ENCODE measurements at regions not wholly inside any gene's neighbourhood (a gene's known extent, or its start where the extent isn't known, plus 50 kb on each side); places are given as distances from the start of the nearest gene placed in this dataset.

DNA sequence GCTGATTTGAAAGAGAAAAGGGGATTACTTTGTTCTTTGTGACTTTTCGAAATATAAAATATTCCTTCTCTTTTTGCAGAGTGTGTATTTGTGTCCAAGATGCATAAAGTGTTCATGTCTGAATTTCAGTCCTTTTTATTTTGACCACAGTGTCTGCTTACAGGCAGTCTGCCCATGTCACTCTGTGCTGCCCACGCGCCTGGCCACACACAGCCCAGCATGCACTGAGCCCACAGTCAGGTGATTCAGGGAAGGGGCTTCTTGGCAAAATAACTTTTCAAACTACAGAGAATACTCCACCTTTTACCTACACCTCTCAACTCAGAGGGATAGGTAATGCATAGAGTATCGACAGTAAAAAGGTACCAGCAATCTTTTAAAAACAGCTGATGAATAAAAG, 142.5 kb upstream of the TRPC4 start:
- H2AFZ ChIP-seq (ENCODE audit: insufficient read depth, low read depth, low read length, poor library complexity, severe bottlenecking), result no peak overlapping the region
- H3K4me2 ChIP-seq (replicated peaks; ENCODE audit: low read depth, low read length, poor library complexity, severe bottlenecking), result no peak overlapping the region
- no peak for TF ChIP-seq EZH2 (IDR thresholded peaks at IDR 0.05; ENCODE audit: borderline replicate concordance, insufficient read depth, low read depth, low read length, poor library complexity, severe bottlenecking)
- TF ChIP-seq CTCF (IDR thresholded peaks at IDR 0.05), result no peak
- no peaks in the 10 kb centered on the region for H3K4me1 ChIP-seq (ENCODE audit: control insufficient read depth in 2 of 2, insufficient read depth in 2 of 2, low read length in 2 of 2)
- Mint-ChIP-seq H3K4me3 (no peak overlapping the region), H3K4me1 (no peaks in the 10 kb centered on the region), H3K9me3 (ENCODE audit: insufficient read depth) (peaks cover 2% of the 10 kb centered on the region), H3K27me3 (no peaks in the 10 kb centered on the region), H3K27ac (no peak overlapping the region)
- no peak overlapping the region for H3K9ac ChIP-seq (ENCODE audit: low read length)
- ChIA-PET POLR2A (no interaction called here), CTCF (no interaction called here)
- ATAC-seq (ENCODE audit: low read depth) (no peak), DNase-seq (no peak)
- H4K20me1 ChIP-seq (ENCODE audit: control insufficient read depth, insufficient read depth, low read length, poor library complexity, severe bottlenecking), result no peaks in the 10 kb centered on the region
- WGBS (ENCODE audit: insufficient coverage), result no CpG with 5 or more reads among the region's 4 CpGs
- no peaks in the 10 kb centered on the region for H3K79me2 ChIP-seq (ENCODE audit: control insufficient read depth, insufficient read depth, low read length)
- no peaks in the 10 kb centered on the region for H3K36me3 ChIP-seq (replicated peaks in 1 of 2; ENCODE audit: control extremely low read depth in 1 of 2, control insufficient read depth in 1 of 2, extremely low read depth in 1 of 2, insufficient read depth in 2 of 2, low read length in 1 of 2)
- intact Hi-C loops (cut with micrococcal nuclease), result no loop called here
- H3K9me3 ChIP-seq (ENCODE audit: control extremely low read depth in 1 of 3, control insufficient read depth in 2 of 3, insufficient read depth in 1 of 3, low read length in 2 of 3), result no peaks in the 10 kb centered on the region
- no peak overlapping the region for H3K4me3 ChIP-seq (ENCODE audit: control extremely low read depth in 1 of 5, extremely low read depth in 1 of 5, insufficient read depth in 1 of 5, low read depth in 2 of 5, low read length in 4 of 5)
- no peaks in the 10 kb centered on the region for H3K27me3 ChIP-seq (replicated peaks in 1 of 4; ENCODE audit: control extremely low read depth in 1 of 4, control insufficient read depth in 3 of 4, insufficient read depth in 4 of 4, low read length in 3 of 4)
- no peak overlapping the region for H3K27ac ChIP-seq (ENCODE audit: low read length in 2 of 2)

DNA sequence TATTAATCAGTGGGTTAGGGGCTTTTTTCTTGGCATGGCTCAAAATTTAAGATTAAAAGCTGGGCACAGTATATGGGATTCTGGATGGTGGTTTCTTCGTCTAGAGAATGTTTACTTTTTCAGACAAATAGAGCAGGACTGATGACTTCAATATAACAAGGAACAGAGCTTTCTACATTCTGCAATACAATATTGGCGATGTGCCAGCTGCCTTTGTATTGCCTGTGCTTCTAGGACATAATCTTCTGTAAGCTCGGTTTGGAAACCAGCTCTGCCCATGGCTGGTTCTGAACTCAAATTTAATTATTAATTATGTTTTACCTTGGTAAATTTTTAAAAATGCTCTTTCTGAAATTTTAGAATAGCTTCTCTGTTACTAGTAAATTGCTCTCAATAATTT, 139.1 kb upstream of the TRPC4 start:
- Histone ChIP-seq H3K9ac (ENCODE audit: low read length) (no peak overlapping the region), H3K4me2 (replicated peaks; ENCODE audit: low read depth, low read length, poor library complexity, severe bottlenecking) (no peak overlapping the region), H3K9me3 (ENCODE audit: control extremely low read depth in 1 of 3, control insufficient read depth in 2 of 3, insufficient read depth in 1 of 3, low read length in 2 of 3) (no peaks in the 10 kb centered on the region), H3K36me3 (replicated peaks in 1 of 2; ENCODE audit: control extremely low read depth in 1 of 2, control insufficient read depth in 1 of 2, extremely low read depth in 1 of 2, insufficient read depth in 2 of 2, low read length in 1 of 2) (no peaks in the 10 kb centered on the region), H3K27me3 (replicated peaks in 1 of 4; ENCODE audit: control extremely low read depth in 1 of 4, control insufficient read depth in 3 of 4, insufficient read depth in 4 of 4, low read length in 3 of 4) (no peaks in the 10 kb centered on the region), H3K79me2 (ENCODE audit: control insufficient read depth, insufficient read depth, low read length) (no peaks in the 10 kb centered on the region), H3K27ac (ENCODE audit: low read length in 2 of 2) (no peak overlapping the region), H4K20me1 (ENCODE audit: control insufficient read depth, insufficient read depth, low read length, poor library complexity, severe bottlenecking) (no peaks in the 10 kb centered on the region), H3K4me3 (ENCODE audit: control extremely low read depth in 1 of 5, extremely low read depth in 1 of 5, insufficient read depth in 1 of 5, low read depth in 2 of 5, low read length in 4 of 5) (no peak overlapping the region), H2AFZ (ENCODE audit: insufficient read depth, low read depth, low read length, poor library complexity, severe bottlenecking) (no peak overlapping the region), H3K4me1 (ENCODE audit: control insufficient read depth in 2 of 2, insufficient read depth in 2 of 2, low read length in 2 of 2) (no peaks in the 10 kb centered on the region)
- H3K27me3 Mint-ChIP-seq, result no peaks in the 10 kb centered on the region
- TF ChIP-seq CTCF (IDR thresholded peaks at IDR 0.05) (no peak), EZH2 (IDR thresholded peaks at IDR 0.05; ENCODE audit: borderline replicate concordance, insufficient read depth, low read depth, low read length, poor library complexity, severe bottlenecking) (no peak)
- intact Hi-C loops (cut with micrococcal nuclease), result no loop called here
- no peak overlapping the region for H3K4me3 Mint-ChIP-seq
- H3K4me1 Mint-ChIP-seq, result no peaks in the 10 kb centered on the region
- ChIA-PET POLR2A (no interaction called here), CTCF (no interaction called here)
- ATAC-seq (ENCODE audit: low read depth), result no peak
- no peak for DNase-seq
- no peak overlapping the region for H3K27ac Mint-ChIP-seq
- WGBS (ENCODE audit: insufficient coverage), result no CpG with 5 or more reads among the region's 3 CpGs
- H3K9me3 Mint-ChIP-seq (ENCODE audit: insufficient read depth), result peaks cover 1% of the 10 kb centered on the region
